NCI-H1105 treated with DMSO at 0.1 percent for 48 hours (cell line): ENCODE measurements at regions not wholly inside any gene's neighbourhood (a gene's known extent, or its start where the extent isn't known, plus 50 kb on each side); places are given as distances from the start of the nearest gene placed in this dataset.

Experiments used
- DNase-seq: peaks from one replicate; lab custom pipeline; 2025; lab: John Stamatoyannopoulos, UW

GRCh38 chr6:3640868-3641267 lies 110.6 kb downstream of the PXDC1 start:
- no peak for DNase-seq

- no peak for DNase-seq
These were observed 112.9 kb downstream of the PXDC1 start for GRCh38 chr6:3638662-3639061.

- no peak for DNase-seq
These were observed 115.5 kb downstream of the PXDC1 start for GRCh38 chr6:3636060-3636459.

- DNase-seq: no peak
These were observed 116.0 kb downstream of the PXDC1 start for GRCh38 chr6:3635482-3635881.

GRCh38 chr6:3634280-3634816 lies 117.2 kb downstream of the PXDC1 start:
- no peak for DNase-seq

- no peak for DNase-seq
These were observed 117.8 kb downstream of the PXDC1 start for GRCh38 chr6:3633711-3634110.

GRCh38 chr6:3631877-3632276 lies 119.6 kb downstream of the PXDC1 start:
- DNase-seq: no peak

GRCh38 chr6:3631186-3631585 lies 120.3 kb downstream of the PXDC1 start:
- no peak for DNase-seq

GRCh38 chr6:3630258-3630835 lies 121.2 kb downstream of the PXDC1 start:
- no peak for DNase-seq

- peak; percentile 94 for DNase-seq
These were observed 123.3 kb downstream of the PXDC1 start for GRCh38 chr6:3627956-3628835.

GRCh38 chr6:3627501-3627900 lies 124.0 kb downstream of the PXDC1 start:
- DNase-seq: peak; percentile 90

- DNase-seq: no peak
These were observed 125.4 kb downstream of the PXDC1 start for GRCh38 chr6:3625980-3626563.

- DNase-seq: no peak
These were observed 126.1 kb downstream of the PXDC1 start for GRCh38 chr6:3625149-3625979.

- no peak for DNase-seq
These were observed 127.0 kb downstream of the PXDC1 start for GRCh38 chr6:3624250-3625136.

GRCh38 chr6:3623451-3624249 lies 127.9 kb downstream of the PXDC1 start:
- DNase-seq: no peak

GRCh38 chr6:3621411-3621810 lies 130.1 kb downstream of the PXDC1 start:
- DNase-seq: no peak

- no peak for DNase-seq
These were observed 130.6 kb downstream of the PXDC1 start for GRCh38 chr6:3620937-3621336.

- DNase-seq: no peak
These were observed 131.1 kb downstream of the PXDC1 start for GRCh38 chr6:3620389-3620788.

GRCh38 chr6:3619800-3620199 lies 131.7 kb downstream of the PXDC1 start:
- DNase-seq: no peak

- DNase-seq: peak; percentile 2
These were observed 132.3 kb downstream of the PXDC1 start for GRCh38 chr6:3619201-3619600.
